A549 (cell line): ENCODE measurements at regions not wholly inside any gene's neighbourhood (a gene's known extent, or its start where the extent isn't known, plus 50 kb on each side); places are given as distances from the start of the nearest gene placed in this dataset.
"Not testable (repeated sequence)": the region's sequence is repeated elsewhere in the genome, so short reads cannot be mapped to it uniquely, and the experiment has no call there.

ENCODE experiments used
- ATAC-seq, 2 experiments: fragments of 200-7000 bp in 1 of 2; fragments of >200 bp in 1 of 2; cut with Nextera tagmentation in 1 of 2; cut with Tn5 transposase in 1 of 2; 3 replicates each; pipeline versions ENCODE4 v1.8.0 to v1.9.1; 2018 to 2020; ENCODE audit warnings: mild to moderate bottlenecking in 1 of 2, moderate library complexity in 1 of 2
- CTCF ChIA-PET: fragments of 300-600 bp; sonication (Branson Sonifier 250); formaldehyde crosslinking; extraction: SDS; loops from one replicate; lab custom pipeline; 2021; ENCODE audit warnings: antibody characterized with exemption, inconsistent platforms; lab: Yijun Ruan, JAX
- POLR2A ChIA-PET: fragments of 350-600 bp; formaldehyde crosslinking; extraction: SDS; loops from one replicate; lab custom pipeline; 2021; ENCODE audit warnings: antibody characterized with exemption, inconsistent platforms; lab: Yijun Ruan, JAX
- DNase-seq, 2 experiments: peaks; one replicate each; pipeline versions ENCODE4 v3.0.0 to v3.0.0-alpha.2; 2011 to 2016; ENCODE audit warnings: low read depth in 1 of 2, low spot score in 1 of 2
- FAIRE-seq: peaks from 2 replicates; lab custom pipeline; 2011; peaks lifted over from hg19 to GRCh38; lab: Jason Lieb, UNC
- H3K27ac ChIP-seq, 2 experiments: fragments of >200 bp; sonication (Bioruptor Twin); formaldehyde crosslinking; 3 replicates each; pipeline ENCODE4 v1.5.1; 2016 to 2017
- H3K4me1 ChIP-seq: fragments of >200 bp; sonication (Bioruptor Twin); formaldehyde crosslinking; 3 replicates; pipeline ENCODE4 v1.6.1; 2016
- H3K4me2 ChIP-seq: fragments of >200 bp; sonication (Bioruptor Twin); formaldehyde crosslinking; 3 replicates; pipeline ENCODE4 v1.6.1; 2016
- H3K4me3 ChIP-seq: fragments of >200 bp; sonication (Bioruptor Twin); formaldehyde crosslinking; 3 replicates; pipeline ENCODE4 v1.5.1; 2016
- H3K9me3 ChIP-seq: fragments of >200 bp; sonication (Bioruptor Twin); formaldehyde crosslinking; 3 replicates; pipeline ENCODE4 v1.6.1; 2016
- EHMT2 ChIP-seq: fragments of 200-600 bp; sonication (generic); IDR thresholded peaks from 2 replicates; pipeline ENCODE4 v1.6.1; 2016; ENCODE audit warnings: antibody characterized with exemption, low read depth, mild to moderate bottlenecking, moderate library complexity
- FOSB ChIP-seq: fragments of 250-450 bp; sonication (Bioruptor Pico); IDR thresholded peaks from 2 replicates; pipeline ENCODE4 v1.5.0; 2020; ENCODE audit warnings: mild to moderate bottlenecking, moderate library complexity
- FOSL2 ChIP-seq, 2 experiments: fragments of 450-650 bp in 1 of 2; fragments of >200 bp in 1 of 2; sonication (Bioruptor Twin) in 1 of 2; formaldehyde crosslinking; IDR thresholded peaks; 2 replicates each; pipeline versions ENCODE4 v1.5.0 to v1.6.1; 2016 to 2020; ENCODE audit warnings: mild to moderate bottlenecking in 1 of 2, moderate library complexity in 1 of 2
- GATA3 ChIP-seq: IDR thresholded peaks from 2 replicates; pipeline ENCODE4 v1.6.1; 2012; ENCODE audit warnings: borderline replicate concordance
- HEYL ChIP-seq: fragments of 250-450 bp; sonication (Bioruptor Pico); IDR thresholded peaks from 2 replicates; pipeline ENCODE4 v1.8.0; 2021; ENCODE audit warnings: mild to moderate bottlenecking, moderate library complexity
- JUNB ChIP-seq: fragments of >200 bp; sonication (Bioruptor Twin); formaldehyde crosslinking; IDR thresholded peaks from 2 replicates; pipeline ENCODE4 v1.6.1; 2016
- KDM5A ChIP-seq: fragments of 200-600 bp; sonication (generic); IDR thresholded peaks from 2 replicates; pipeline ENCODE4 v1.6.1; 2016; ENCODE audit warnings: antibody characterized with exemption, mild to moderate bottlenecking
- MAFK ChIP-seq: fragments of 450-650 bp; IDR thresholded peaks from 2 replicates; pipeline ENCODE4 v1.6.1; 2014; ENCODE audit not compliant: partially characterized antibody
- MAZ ChIP-seq: fragments of 150-350 bp; IDR thresholded peaks from 2 replicates; pipeline ENCODE4 v1.6.1; 2014; ENCODE audit warnings: antibody characterized with exemption, low read depth, low read length, borderline replicate concordance
- POLR2A ChIP-seq: IDR thresholded peaks from 2 replicates; pipeline ENCODE4 v1.6.1; 2012; ENCODE audit warnings: mild to moderate bottlenecking, low read length
- RCOR1 ChIP-seq: fragments of 150-350 bp; IDR thresholded peaks from 2 replicates; pipeline ENCODE4 v1.6.1; 2014; ENCODE audit warnings: antibody characterized with exemption, low read length, low read depth
- REST ChIP-seq: fragments of 200-600 bp; sonication (generic); IDR thresholded peaks from 2 replicates; pipeline ENCODE4 v1.6.1; 2016; ENCODE audit warnings: antibody characterized with exemption, mild to moderate bottlenecking, moderate library complexity
- SMC3 ChIP-seq: fragments of >200 bp; sonication (Bioruptor Twin); formaldehyde crosslinking; IDR thresholded peaks from 3 replicates; pipeline ENCODE4 v1.6.1; 2018; ENCODE audit warnings: inconsistent platforms
- SREBF2 ChIP-seq: fragments of 450-650 bp; IDR thresholded peaks from 2 replicates; pipeline ENCODE4 v1.6.1; 2014; ENCODE audit warnings: mild to moderate bottlenecking, moderate library complexity
- ZSCAN20 ChIP-seq: fragments of 250-450 bp; sonication (Bioruptor Pico); IDR thresholded peaks from 2 replicates; pipeline ENCODE4 v1.8.0; 2022; ENCODE audit warnings: mild to moderate bottlenecking, moderate library complexity
- WGBS: methylation state at CpG from one replicate; pipeline ENCODE4 v1.1.6; 2017; ENCODE audit errors: missing lambda C conversion rate; 5-methylcytosine and 5-hydroxymethylcytosine counted together
- TF ChIP-seq, protein P1 (sequence below): fragments of 250-450 bp; sonication (Bioruptor Pico); IDR thresholded peaks from 2 replicates; pipeline ENCODE4 v1.5.0; 2020; ENCODE audit warnings: low read depth, mild to moderate bottlenecking, moderate library complexity
- TF ChIP-seq, protein P2 (sequence below): fragments of 450-650 bp; IDR thresholded peaks from 2 replicates; pipeline ENCODE4 v1.6.1; 2014; ENCODE audit warnings: antibody characterized with exemption
- TF ChIP-seq, protein P3 (sequence below): fragments of >200 bp; sonication (Bioruptor Twin); formaldehyde crosslinking; IDR thresholded peaks from 3 replicates; pipeline ENCODE4 v1.5.1; 2016
- TF ChIP-seq, protein P4 (sequence below): fragments of >200 bp; sonication (Bioruptor Twin); formaldehyde crosslinking; IDR thresholded peaks from 3 replicates; pipeline ENCODE4 v1.6.1; 2016
- TF ChIP-seq, protein P5 (sequence below): IDR thresholded peaks from 2 replicates; pipeline ENCODE4 v1.6.1; 2012

DNA sequence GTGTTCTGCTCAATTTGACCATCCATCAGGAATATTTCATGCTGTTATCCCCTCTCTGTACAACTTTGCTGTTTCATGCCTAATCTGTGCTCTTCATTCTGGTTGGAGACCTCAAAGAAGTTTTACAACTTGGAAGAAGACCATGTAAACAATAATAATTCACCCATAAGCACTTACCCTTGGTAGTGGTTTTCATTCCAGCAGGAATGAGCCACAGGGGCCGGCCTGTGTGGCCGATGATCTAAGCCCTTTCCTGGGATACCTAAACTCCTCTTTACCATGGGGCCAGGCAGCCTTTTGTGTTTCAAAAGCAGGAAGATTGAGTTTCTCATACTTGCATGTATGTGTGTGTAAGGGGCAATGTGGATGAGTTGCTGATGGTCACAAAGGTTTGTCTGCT, 165.0 kb downstream of the FGF1 start:
- CTCF ChIA-PET = no interaction called here
- Histone ChIP-seq H3K9me3 (no peaks in the 10 kb centered on the region), H3K4me1 (no peaks in the 10 kb centered on the region), H3K4me3 (no peak overlapping the region), H3K4me2 (no peak overlapping the region), H3K27ac (no peak overlapping the region)
- TF ChIP-seq JUNB (no peak), EHMT2 (no peak), MAZ (no peak), ZSCAN20 (CRISPR knock-in tag) (no peak), FOSL2 (IDR thresholded peaks at IDR 0.05) (no peak), FOSL2 (CRISPR knock-in tag; IDR thresholded peaks at IDR 0.05) (no peak), RCOR1 (no peak), GATA3 (no peak), FOSB (no peak), KDM5A (no peak), POLR2A (no peak), SMC3 (no peak), REST (no peak), MAFK (no peak), SREBF2 (no peak), HEYL (CRISPR knock-in tag) (no peak)
- TF ChIP-seq, protein P1, sequence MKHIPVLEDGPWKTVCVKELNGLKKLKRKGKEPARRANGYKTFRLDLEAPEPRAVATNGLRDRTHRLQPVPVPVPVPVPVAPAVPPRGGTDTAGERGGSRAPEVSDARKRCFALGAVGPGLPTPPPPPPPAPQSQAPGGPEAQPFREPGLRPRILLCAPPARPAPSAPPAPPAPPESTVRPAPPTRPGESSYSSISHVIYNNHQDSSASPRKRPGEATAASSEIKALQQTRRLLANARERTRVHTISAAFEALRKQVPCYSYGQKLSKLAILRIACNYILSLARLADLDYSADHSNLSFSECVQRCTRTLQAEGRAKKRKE (CRISPR knock-in tag) = no peak
- TF ChIP-seq, protein P2, sequence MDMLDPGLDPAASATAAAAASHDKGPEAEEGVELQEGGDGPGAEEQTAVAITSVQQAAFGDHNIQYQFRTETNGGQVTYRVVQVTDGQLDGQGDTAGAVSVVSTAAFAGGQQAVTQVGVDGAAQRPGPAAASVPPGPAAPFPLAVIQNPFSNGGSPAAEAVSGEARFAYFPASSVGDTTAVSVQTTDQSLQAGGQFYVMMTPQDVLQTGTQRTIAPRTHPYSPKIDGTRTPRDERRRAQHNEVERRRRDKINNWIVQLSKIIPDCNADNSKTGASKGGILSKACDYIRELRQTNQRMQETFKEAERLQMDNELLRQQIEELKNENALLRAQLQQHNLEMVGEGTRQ = no peak
- TF ChIP-seq, protein P3, sequence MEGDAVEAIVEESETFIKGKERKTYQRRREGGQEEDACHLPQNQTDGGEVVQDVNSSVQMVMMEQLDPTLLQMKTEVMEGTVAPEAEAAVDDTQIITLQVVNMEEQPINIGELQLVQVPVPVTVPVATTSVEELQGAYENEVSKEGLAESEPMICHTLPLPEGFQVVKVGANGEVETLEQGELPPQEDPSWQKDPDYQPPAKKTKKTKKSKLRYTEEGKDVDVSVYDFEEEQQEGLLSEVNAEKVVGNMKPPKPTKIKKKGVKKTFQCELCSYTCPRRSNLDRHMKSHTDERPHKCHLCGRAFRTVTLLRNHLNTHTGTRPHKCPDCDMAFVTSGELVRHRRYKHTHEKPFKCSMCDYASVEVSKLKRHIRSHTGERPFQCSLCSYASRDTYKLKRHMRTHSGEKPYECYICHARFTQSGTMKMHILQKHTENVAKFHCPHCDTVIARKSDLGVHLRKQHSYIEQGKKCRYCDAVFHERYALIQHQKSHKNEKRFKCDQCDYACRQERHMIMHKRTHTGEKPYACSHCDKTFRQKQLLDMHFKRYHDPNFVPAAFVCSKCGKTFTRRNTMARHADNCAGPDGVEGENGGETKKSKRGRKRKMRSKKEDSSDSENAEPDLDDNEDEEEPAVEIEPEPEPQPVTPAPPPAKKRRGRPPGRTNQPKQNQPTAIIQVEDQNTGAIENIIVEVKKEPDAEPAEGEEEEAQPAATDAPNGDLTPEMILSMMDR = no peak
- TF ChIP-seq, protein P4, sequence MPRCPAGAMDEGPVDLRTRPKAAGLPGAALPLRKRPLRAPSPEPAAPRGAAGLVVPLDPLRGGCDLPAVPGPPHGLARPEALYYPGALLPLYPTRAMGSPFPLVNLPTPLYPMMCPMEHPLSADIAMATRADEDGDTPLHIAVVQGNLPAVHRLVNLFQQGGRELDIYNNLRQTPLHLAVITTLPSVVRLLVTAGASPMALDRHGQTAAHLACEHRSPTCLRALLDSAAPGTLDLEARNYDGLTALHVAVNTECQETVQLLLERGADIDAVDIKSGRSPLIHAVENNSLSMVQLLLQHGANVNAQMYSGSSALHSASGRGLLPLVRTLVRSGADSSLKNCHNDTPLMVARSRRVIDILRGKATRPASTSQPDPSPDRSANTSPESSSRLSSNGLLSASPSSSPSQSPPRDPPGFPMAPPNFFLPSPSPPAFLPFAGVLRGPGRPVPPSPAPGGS = no peak
- TF ChIP-seq, protein P5, sequence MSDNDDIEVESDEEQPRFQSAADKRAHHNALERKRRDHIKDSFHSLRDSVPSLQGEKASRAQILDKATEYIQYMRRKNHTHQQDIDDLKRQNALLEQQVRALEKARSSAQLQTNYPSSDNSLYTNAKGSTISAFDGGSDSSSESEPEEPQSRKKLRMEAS = no peak
- FAIRE-seq (no peak), ATAC-seq (no peak), DNase-seq (no peak)
- POLR2A ChIA-PET = no interaction called here
- WGBS = 62% methylated on average over 2 of the region's 2 CpGs

DNA sequence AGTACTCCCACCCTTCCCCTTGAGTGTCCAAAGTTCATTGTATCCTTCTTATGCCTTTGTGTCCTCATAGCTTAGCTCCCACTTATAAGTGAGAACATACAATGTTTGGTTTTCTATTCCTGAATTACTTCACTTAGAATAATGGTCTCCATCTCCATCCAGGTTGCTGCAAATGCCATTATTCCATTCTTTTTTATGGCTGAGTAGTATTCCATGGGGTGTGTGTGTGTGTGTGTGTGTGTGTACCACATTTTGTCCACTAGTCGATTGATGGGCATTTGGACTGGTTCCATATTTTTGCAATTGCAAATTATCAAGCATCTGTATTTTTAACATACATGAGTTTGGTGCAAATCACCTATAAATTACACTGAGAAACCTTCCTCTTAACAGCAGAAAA, 166.0 kb downstream of the FGF1 start:
- H3K27ac ChIP-seq, H3K4me2 ChIP-seq, H3K9me3 ChIP-seq, POLR2A ChIA-PET, H3K4me3 ChIP-seq, FAIRE-seq, H3K4me1 ChIP-seq, CTCF ChIA-PET, DNase-seq, ATAC-seq: not testable (repeated sequence)
- WGBS = 30% methylated on average over 1 of the region's 1 CpG
